ENCODE measurements at regions not wholly inside any gene's neighbourhood (a gene's known extent, or its start where the extent isn't known, plus 50 kb on each side); places are given as distances from the start of the nearest gene placed in this dataset.

GRCh38 chr1:229839800-229840199, 213.8 kb downstream of the URB2 start:
- TF ChIP-seq, protein P1, sequence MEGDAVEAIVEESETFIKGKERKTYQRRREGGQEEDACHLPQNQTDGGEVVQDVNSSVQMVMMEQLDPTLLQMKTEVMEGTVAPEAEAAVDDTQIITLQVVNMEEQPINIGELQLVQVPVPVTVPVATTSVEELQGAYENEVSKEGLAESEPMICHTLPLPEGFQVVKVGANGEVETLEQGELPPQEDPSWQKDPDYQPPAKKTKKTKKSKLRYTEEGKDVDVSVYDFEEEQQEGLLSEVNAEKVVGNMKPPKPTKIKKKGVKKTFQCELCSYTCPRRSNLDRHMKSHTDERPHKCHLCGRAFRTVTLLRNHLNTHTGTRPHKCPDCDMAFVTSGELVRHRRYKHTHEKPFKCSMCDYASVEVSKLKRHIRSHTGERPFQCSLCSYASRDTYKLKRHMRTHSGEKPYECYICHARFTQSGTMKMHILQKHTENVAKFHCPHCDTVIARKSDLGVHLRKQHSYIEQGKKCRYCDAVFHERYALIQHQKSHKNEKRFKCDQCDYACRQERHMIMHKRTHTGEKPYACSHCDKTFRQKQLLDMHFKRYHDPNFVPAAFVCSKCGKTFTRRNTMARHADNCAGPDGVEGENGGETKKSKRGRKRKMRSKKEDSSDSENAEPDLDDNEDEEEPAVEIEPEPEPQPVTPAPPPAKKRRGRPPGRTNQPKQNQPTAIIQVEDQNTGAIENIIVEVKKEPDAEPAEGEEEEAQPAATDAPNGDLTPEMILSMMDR (conservative IDR thresholded peaks at IDR 0.05 in 1 of 2, IDR thresholded peaks at IDR 0.05 in 1 of 2; ENCODE audit: extremely low read depth in 1 of 2, insufficient read depth in 1 of 2, low read depth in 1 of 2, low read length in 2 of 2), result no peak
- TF ChIP-seq EZH2 (IDR thresholded peaks at IDR 0.05; ENCODE audit: borderline replicate concordance, low read length), result no peak
